Sigmoid colon (tissue), 4 donors: ENCODE measurements at regions not wholly inside any gene's neighbourhood (a gene's known extent, or its start where the extent isn't known, plus 50 kb on each side); places are given as distances from the start of the nearest gene placed in this dataset.

ENCODE experiments used
- EP300 ChIP-seq, 4 donors: sonication (generic); formaldehyde crosslinking; IDR thresholded peaks; one replicate each; pipeline ENCODE4 v1.6.1; 2017; ENCODE audit warnings: antibody characterized with exemption in 4 of 4
- POLR2A ChIP-seq, 2 donors: fragments of 450-650 bp; IDR thresholded peaks; one replicate each; pipeline ENCODE4 v1.6.1; 2016; ENCODE audit warnings: antibody characterized with exemption in 2 of 2, mild to moderate bottlenecking in 2 of 2, moderate library complexity in 2 of 2
- TF ChIP-seq, protein P1 (sequence below), 4 experiments: fragments of 450-650 bp in 3 of 4; fragments of 200-600 bp in 1 of 4; IDR thresholded peaks; one replicate each; pipeline ENCODE4 v1.5.1; 2016 to 2019; ENCODE audit warnings: antibody characterized with exemption in 4 of 4, mild to moderate bottlenecking in 3 of 4, moderate library complexity in 2 of 4

DNA sequence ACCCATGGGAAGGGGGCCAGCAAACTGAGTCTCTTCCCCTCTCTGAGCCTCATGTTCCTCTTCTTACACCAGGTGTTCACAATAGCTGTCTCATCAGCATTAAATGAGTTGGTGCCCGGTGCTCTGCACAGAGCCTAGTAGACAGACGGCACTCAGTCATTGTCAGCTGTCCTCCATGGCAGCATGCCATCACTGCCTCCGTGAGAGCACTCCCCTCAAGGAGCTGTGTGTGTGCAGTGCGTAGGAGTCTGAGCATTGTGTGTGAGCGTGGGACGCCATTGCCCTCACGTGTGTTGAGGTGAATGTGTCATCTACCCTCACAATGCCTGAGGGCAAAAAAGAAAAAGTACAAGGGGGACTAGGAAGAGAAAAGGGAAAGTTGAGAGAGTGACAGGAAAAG, 536.5 kb downstream of the CDK5RAP2 start:
- TF ChIP-seq POLR2A (IDR thresholded peaks at IDR 0.05) (no peak), EP300 (IDR thresholded peaks at IDR 0.05) (no peak)
- TF ChIP-seq, protein P1, sequence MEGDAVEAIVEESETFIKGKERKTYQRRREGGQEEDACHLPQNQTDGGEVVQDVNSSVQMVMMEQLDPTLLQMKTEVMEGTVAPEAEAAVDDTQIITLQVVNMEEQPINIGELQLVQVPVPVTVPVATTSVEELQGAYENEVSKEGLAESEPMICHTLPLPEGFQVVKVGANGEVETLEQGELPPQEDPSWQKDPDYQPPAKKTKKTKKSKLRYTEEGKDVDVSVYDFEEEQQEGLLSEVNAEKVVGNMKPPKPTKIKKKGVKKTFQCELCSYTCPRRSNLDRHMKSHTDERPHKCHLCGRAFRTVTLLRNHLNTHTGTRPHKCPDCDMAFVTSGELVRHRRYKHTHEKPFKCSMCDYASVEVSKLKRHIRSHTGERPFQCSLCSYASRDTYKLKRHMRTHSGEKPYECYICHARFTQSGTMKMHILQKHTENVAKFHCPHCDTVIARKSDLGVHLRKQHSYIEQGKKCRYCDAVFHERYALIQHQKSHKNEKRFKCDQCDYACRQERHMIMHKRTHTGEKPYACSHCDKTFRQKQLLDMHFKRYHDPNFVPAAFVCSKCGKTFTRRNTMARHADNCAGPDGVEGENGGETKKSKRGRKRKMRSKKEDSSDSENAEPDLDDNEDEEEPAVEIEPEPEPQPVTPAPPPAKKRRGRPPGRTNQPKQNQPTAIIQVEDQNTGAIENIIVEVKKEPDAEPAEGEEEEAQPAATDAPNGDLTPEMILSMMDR (IDR thresholded peaks at IDR 0.05), result no peak
